ENCODE measurements at regions not wholly inside any gene's neighbourhood (a gene's known extent, or its start where the extent isn't known, plus 50 kb on each side); places are given as distances from the start of the nearest gene placed in this dataset.

DNA sequence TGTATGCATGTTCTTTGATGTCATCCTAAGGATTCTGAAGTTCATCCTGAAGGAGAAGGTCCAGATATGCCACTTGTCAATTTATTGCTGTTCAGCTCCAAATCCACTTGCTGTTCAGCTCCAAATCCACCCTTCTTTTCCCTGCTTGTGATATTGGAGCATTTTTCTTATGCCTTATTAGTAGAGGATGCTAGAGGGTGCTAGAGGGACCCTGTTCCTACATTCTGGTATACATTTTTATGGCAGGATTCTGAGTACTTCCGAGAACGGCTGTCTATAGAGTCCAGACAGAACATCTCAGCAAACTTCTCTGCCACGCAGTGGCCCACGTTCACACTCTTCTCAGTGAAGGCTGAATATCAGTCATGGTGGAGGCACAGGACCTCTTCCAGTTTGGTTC, 406.7 kb downstream of the NOVA1 start:
- H3K27me3 ChIP-seq (ENCODE audit: control insufficient read depth in 2 of 2, insufficient read depth in 2 of 2, low read length in 2 of 2) = no peaks in the 10 kb centered on the region
- no peak overlapping the region for H3K4me3 ChIP-seq (replicated peaks in 1 of 3; ENCODE audit: insufficient read depth in 1 of 3, low read depth in 1 of 3, low read length in 3 of 3)
- DNase-seq (ENCODE audit: low read depth, low spot score) (no peak), FAIRE-seq (no peak)
- no peaks in the 10 kb centered on the region for H3K9me1 ChIP-seq (replicated peaks; ENCODE audit: control insufficient read depth, extremely low read depth, insufficient read depth, low read length)
- no peak overlapping the region for H3K4me2 ChIP-seq (ENCODE audit: insufficient read depth, low read length)
- dilution Hi-C loops (cut with MboI; ENCODE audit: extremely low pct_ligation_motif_present, low sequenced_read_pairs) = no loop called here
- intact Hi-C loops (cut with micrococcal nuclease) = no loop called here
- no TSS peak for BruUV-seq (replicated peaks)
- peaks cover 7% of the 10 kb centered on the region for H3K4me1 ChIP-seq (ENCODE audit: control insufficient read depth, extremely low read depth, insufficient read depth, low read length)
- H3K9me3 ChIP-seq (replicated peaks; ENCODE audit: control insufficient read depth, insufficient read depth, low read length) = no peaks in the 10 kb centered on the region
- no peaks in the 10 kb centered on the region for H4K20me1 ChIP-seq (replicated peaks; ENCODE audit: control insufficient read depth, extremely low read depth, insufficient read depth, low read length)
- TF ChIP-seq POLR2A (IDR thresholded peaks at IDR 0.05; ENCODE audit: low read depth, low read length) = no peak
- TF ChIP-seq MAX (IDR thresholded peaks at IDR 0.05; ENCODE audit: insufficient read depth, insufficient read length) = no peak
- TF ChIP-seq CTCF (IDR thresholded peaks at IDR 0.05; ENCODE audit: extremely low read depth in 1 of 2, insufficient read depth in 1 of 2, low read depth in 1 of 2, low read length in 2 of 2) = no peak
- H2AFZ ChIP-seq (ENCODE audit: low read depth, low read length) = peak overlapping the region; percentile 90
- H3K27ac ChIP-seq (ENCODE audit: insufficient read depth, low read depth, low read length) = no peak overlapping the region
- CTCF ChIA-PET = interaction anchor here (0.7 kb wide), 1 partner anchor 539 kb away, joined by 3 read pairs; no protein-coding TSS in a partner anchor
- no peaks in the 10 kb centered on the region for H3K79me2 ChIP-seq (ENCODE audit: control insufficient read depth, insufficient read depth, low read length)
- POLR2A ChIA-PET = no interaction called here
- no peak overlapping the region for H3K9ac ChIP-seq (replicated peaks; ENCODE audit: extremely low read depth, insufficient read depth, low read length)
- H3K36me3 ChIP-seq (ENCODE audit: control insufficient read depth in 2 of 2, extremely low read depth in 1 of 2, insufficient read depth in 2 of 2, low read length in 2 of 2) = no peaks in the 10 kb centered on the region

- Histone ChIP-seq H3K9ac (replicated peaks; ENCODE audit: extremely low read depth, insufficient read depth, low read length) (no peak overlapping the region), H3K9me1 (replicated peaks; ENCODE audit: control insufficient read depth, extremely low read depth, insufficient read depth, low read length) (no peaks in the 10 kb centered on the region), H2AFZ (ENCODE audit: low read depth, low read length) (peak overlapping the region; percentile 90), H3K27ac (ENCODE audit: insufficient read depth, low read depth, low read length) (peak overlapping the region; percentile 11), H3K36me3 (ENCODE audit: control insufficient read depth in 2 of 2, extremely low read depth in 1 of 2, insufficient read depth in 2 of 2, low read length in 2 of 2) (no peaks in the 10 kb centered on the region), H3K4me1 (ENCODE audit: control insufficient read depth, extremely low read depth, insufficient read depth, low read length) (peaks cover 7% of the 10 kb centered on the region), H3K79me2 (ENCODE audit: control insufficient read depth, insufficient read depth, low read length) (no peaks in the 10 kb centered on the region), H3K4me3 (replicated peaks in 1 of 3; ENCODE audit: insufficient read depth in 1 of 3, low read depth in 1 of 3, low read length in 3 of 3) (no peak overlapping the region), H3K9me3 (replicated peaks; ENCODE audit: control insufficient read depth, insufficient read depth, low read length) (no peaks in the 10 kb centered on the region), H3K4me2 (ENCODE audit: insufficient read depth, low read length) (peak overlapping the region; percentile 29), H4K20me1 (replicated peaks; ENCODE audit: control insufficient read depth, extremely low read depth, insufficient read depth, low read length) (no peaks in the 10 kb centered on the region), H3K27me3 (ENCODE audit: control insufficient read depth in 2 of 2, insufficient read depth in 2 of 2, low read length in 2 of 2) (no peaks in the 10 kb centered on the region)
- peak; percentile 54 for DNase-seq (ENCODE audit: low read depth, low spot score)
- dilution Hi-C loops (cut with MboI; ENCODE audit: extremely low pct_ligation_motif_present, low sequenced_read_pairs) (no loop called here), intact Hi-C loops (cut with micrococcal nuclease) (no loop called here)
- ChIA-PET CTCF (interaction anchor here (0.6 to 0.7 kb wide), 2 partner anchors 27 to 540 kb away, joined by 3 read pairs; no protein-coding TSS in a partner anchor), POLR2A (no interaction called here)
- FAIRE-seq = no peak
- BruUV-seq (replicated peaks) = no TSS peak
- peak; percentile 67 for TF ChIP-seq FOS (IDR thresholded peaks at IDR 0.05; ENCODE audit: borderline replicate concordance, insufficient read depth, low read length)
- no peak for TF ChIP-seq EZH2 (IDR thresholded peaks at IDR 0.05; ENCODE audit: borderline replicate concordance, low read depth, low read length, severe bottlenecking)
Observed at GRCh38 chr14:26190646-26191045, 407.2 kb downstream of the NOVA1 start.
